Astrocyte (in vitro differentiated cells and primary cell): ENCODE measurements at regions not wholly inside any gene's neighbourhood (a gene's known extent, or its start where the extent isn't known, plus 50 kb on each side); places are given as distances from the start of the nearest gene placed in this dataset.

Experiments used
- CTCF ChIP-seq: IDR thresholded peaks from 2 replicates; pipeline ENCODE4 v1.5.1; 2011; ENCODE audit warnings: low read depth, mild to moderate bottlenecking, inconsistent platforms, low read length, moderate library complexity; ENCODE audit not compliant: insufficient read depth
- EZH2 ChIP-seq: IDR thresholded peaks from 2 replicates; pipeline ENCODE4 v1.6.1; 2012; ENCODE audit warnings: mild to moderate bottlenecking, low read length, inconsistent platforms; ENCODE audit not compliant: insufficient read depth

- TF ChIP-seq EZH2: no peak
- no peak for TF ChIP-seq CTCF
Observed at GRCh38 chr6:119757467-119757866, 407.9 kb upstream of the MAN1A1 start.
